ENCODE measurements at regions not wholly inside any gene's neighbourhood (a gene's known extent, or its start where the extent isn't known, plus 50 kb on each side); places are given as distances from the start of the nearest gene placed in this dataset.

- intact Hi-C loops (cut with micrococcal nuclease): no loop called here
- ChIA-PET POLR2A (no interaction called here), CTCF (ENCODE audit: low intra/inter-chr PET ratio) (interaction anchor here (0.6 kb wide), 1 partner anchor 1716 kb away, joined by 3 read pairs; no protein-coding TSS in a partner anchor)
- Histone ChIP-seq H3K4me3 (no peak overlapping the region), H3K27me3 (ENCODE audit: control insufficient read depth in 2 of 2, insufficient read depth in 2 of 2, low read length in 2 of 2) (no peaks in the 10 kb centered on the region), H3K9me3 (replicated peaks; ENCODE audit: control insufficient read depth, insufficient read depth, low read depth, low read length) (no peaks in the 10 kb centered on the region), H3K9ac (ENCODE audit: insufficient read depth in 1 of 2, low read depth in 2 of 2, low read length in 2 of 2) (no peak overlapping the region), H3K4me1 (replicated peaks in 1 of 2; ENCODE audit: control insufficient read depth in 2 of 2, insufficient read depth in 2 of 2, low read length in 2 of 2) (no peaks in the 10 kb centered on the region), H4K20me1 (replicated peaks; ENCODE audit: control insufficient read depth, insufficient read depth, low read length) (no peaks in the 10 kb centered on the region), H3K4me2 (ENCODE audit: insufficient read depth, low read length) (no peak overlapping the region), H3K79me2 (ENCODE audit: control insufficient read depth, insufficient read depth, low read length) (no peaks in the 10 kb centered on the region), H2AFZ (ENCODE audit: low read depth, low read length) (no peak overlapping the region), H3K27ac (ENCODE audit: extremely low read depth, low read depth, low read length) (no peak overlapping the region), H3K36me3 (ENCODE audit: control insufficient read depth, insufficient read depth, low read length) (no peaks in the 10 kb centered on the region), H3K9me1 (ENCODE audit: control insufficient read depth, insufficient read depth, low read length) (no peaks in the 10 kb centered on the region)
- no peak for DNase-seq (ENCODE audit: extremely low read depth in 1 of 4, low spot score in 3 of 4)
- BruUV-seq (replicated peaks): no TSS peak
- ATAC-seq: no peak
- WGBS (ENCODE audit: insufficient coverage, low coverage, missing lambda C conversion rate): 6% methylated on average over 2 of the region's 2 CpGs
- FAIRE-seq: no peak
- in situ Hi-C loops (cut with MboI): no loop called here
- TF ChIP-seq POU5F1 (IDR thresholded peaks at IDR 0.05; ENCODE audit: borderline replicate concordance, low read depth, low read length, partially characterized antibody): no peak
- no peak for TF ChIP-seq KAT2B (IDR thresholded peaks at IDR 0.05; ENCODE audit: low read depth, low read length)
- TF ChIP-seq ATF6 (CRISPR knock-in tag; IDR thresholded peaks at IDR 0.05): no peak
- TF ChIP-seq JUNB (CRISPR knock-in tag; conservative IDR thresholded peaks at IDR 0.05): no peak
- no peak for TF ChIP-seq USF1 (CRISPR knock-in tag; IDR thresholded peaks at IDR 0.05)
- no peak for TF ChIP-seq RBM34 (IDR thresholded peaks at IDR 0.05; ENCODE audit: borderline replicate concordance, insufficient read depth, low read length)
- no peak for TF ChIP-seq ZNF274 (IDR thresholded peaks at IDR 0.05; ENCODE audit: borderline replicate concordance, low read depth, low read length)
- no peak for TF ChIP-seq NCOA6 (IDR thresholded peaks at IDR 0.05)
- no peak for TF ChIP-seq SRSF1 (IDR thresholded peaks at IDR 0.05; ENCODE audit: low read depth, low read length)
- TF ChIP-seq GATAD2B (IDR thresholded peaks at IDR 0.05; ENCODE audit: borderline replicate concordance): no peak
- TF ChIP-seq ZBTB17 (CRISPR knock-in tag; IDR thresholded peaks at IDR 0.05): no peak
- TF ChIP-seq CXXC5 (CRISPR knock-in tag; IDR thresholded peaks at IDR 0.05): no peak
- TF ChIP-seq HCFC1 (IDR thresholded peaks at IDR 0.05; ENCODE audit: low read depth, low read length): no peak
- TF ChIP-seq, protein P1, sequence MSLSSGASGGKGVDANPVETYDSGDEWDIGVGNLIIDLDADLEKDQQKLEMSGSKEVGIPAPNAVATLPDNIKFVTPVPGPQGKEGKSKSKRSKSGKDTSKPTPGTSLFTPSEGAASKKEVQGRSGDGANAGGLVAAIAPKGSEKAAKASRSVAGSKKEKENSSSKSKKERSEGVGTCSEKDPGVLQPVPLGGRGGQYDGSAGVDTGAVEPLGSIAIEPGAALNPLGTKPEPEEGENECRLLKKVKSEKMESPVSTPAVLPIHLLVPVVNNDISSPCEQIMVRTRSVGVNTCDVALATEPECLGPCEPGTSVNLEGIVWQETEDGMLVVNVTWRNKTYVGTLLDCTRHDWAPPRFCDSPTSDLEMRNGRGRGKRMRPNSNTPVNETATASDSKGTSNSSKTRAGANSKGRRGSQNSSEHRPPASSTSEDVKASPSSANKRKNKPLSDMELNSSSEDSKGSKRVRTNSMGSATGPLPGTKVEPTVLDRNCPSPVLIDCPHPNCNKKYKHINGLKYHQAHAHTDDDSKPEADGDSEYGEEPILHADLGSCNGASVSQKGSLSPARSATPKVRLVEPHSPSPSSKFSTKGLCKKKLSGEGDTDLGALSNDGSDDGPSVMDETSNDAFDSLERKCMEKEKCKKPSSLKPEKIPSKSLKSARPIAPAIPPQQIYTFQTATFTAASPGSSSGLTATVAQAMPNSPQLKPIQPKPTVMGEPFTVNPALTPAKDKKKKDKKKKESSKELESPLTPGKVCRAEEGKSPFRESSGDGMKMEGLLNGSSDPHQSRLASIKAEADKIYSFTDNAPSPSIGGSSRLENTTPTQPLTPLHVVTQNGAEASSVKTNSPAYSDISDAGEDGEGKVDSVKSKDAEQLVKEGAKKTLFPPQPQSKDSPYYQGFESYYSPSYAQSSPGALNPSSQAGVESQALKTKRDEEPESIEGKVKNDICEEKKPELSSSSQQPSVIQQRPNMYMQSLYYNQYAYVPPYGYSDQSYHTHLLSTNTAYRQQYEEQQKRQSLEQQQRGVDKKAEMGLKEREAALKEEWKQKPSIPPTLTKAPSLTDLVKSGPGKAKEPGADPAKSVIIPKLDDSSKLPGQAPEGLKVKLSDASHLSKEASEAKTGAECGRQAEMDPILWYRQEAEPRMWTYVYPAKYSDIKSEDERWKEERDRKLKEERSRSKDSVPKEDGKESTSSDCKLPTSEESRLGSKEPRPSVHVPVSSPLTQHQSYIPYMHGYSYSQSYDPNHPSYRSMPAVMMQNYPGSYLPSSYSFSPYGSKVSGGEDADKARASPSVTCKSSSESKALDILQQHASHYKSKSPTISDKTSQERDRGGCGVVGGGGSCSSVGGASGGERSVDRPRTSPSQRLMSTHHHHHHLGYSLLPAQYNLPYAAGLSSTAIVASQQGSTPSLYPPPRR (CRISPR knock-in tag; IDR thresholded peaks at IDR 0.05; ENCODE audit: borderline replicate concordance): no peak
- no peak for TF ChIP-seq GTF2F1 (IDR thresholded peaks at IDR 0.05; ENCODE audit: low read depth, low read length)
Observed at GRCh38 chr16:59330019-59330670, 596.0 kb upstream of the GOT2 start.
